ENCODE measurements at regions not wholly inside any gene's neighbourhood (a gene's known extent, or its start where the extent isn't known, plus 50 kb on each side); places are given as distances from the start of the nearest gene placed in this dataset.
A peak's percentile ranks its signal among the peaks of the same experiment; 100 is the strongest.

- TF ChIP-seq POLR2A (IDR thresholded peaks at IDR 0.05) (no peak), EP300 (IDR thresholded peaks at IDR 0.05) (no peak), POLR2AphosphoS5 (IDR thresholded peaks at IDR 0.05) (peak in 1 of 2 donors; percentile 47), CTCF (IDR thresholded peaks at IDR 0.05) (peak; percentile 51 to 80 (median 74))
- ATAC-seq (ENCODE audit: low FRiP score in 2 of 2) (peak; percentile 87 to 93), DNase-seq (peak in 1 of 2 donors; percentile 86)
- H3K27ac ChIP-seq = peak overlapping the region in 1 of 4 donors; percentile 0
- H3K27me3 ChIP-seq = no peaks in the 10 kb centered on the region
- H3K4me3 ChIP-seq = no peak overlapping the region
- no peaks in the 10 kb centered on the region for H3K36me3 ChIP-seq
- H3K4me1 ChIP-seq = peaks cover 3 to 21% (median 12%) of the 10 kb centered on the region in 4 donors
- no peaks in the 10 kb centered on the region for H3K9me3 ChIP-seq
- WGBS, 2 donors = 9 to 12% methylated on average over 10 of the region's 10 CpGs
Observed at GRCh38 chr4:128454281-128454871, 166.8 kb upstream of the PGRMC2 start.

- Histone ChIP-seq H3K27ac (peak overlapping the region in 1 of 4 donors; percentile 12), H3K4me1 (peaks cover 3 to 21% (median 12%) of the 10 kb centered on the region in 4 donors), H3K27me3 (no peaks in the 10 kb centered on the region), H3K36me3 (no peaks in the 10 kb centered on the region), H3K4me3 (no peak overlapping the region), H3K9me3 (no peaks in the 10 kb centered on the region)
- 31 to 64% methylated on average over 3 of the region's 3 CpGs for WGBS, 2 donors
- no peak for DNase-seq
- no peak for ATAC-seq (ENCODE audit: low FRiP score in 2 of 2)
- no peak for TF ChIP-seq POLR2AphosphoS5 (IDR thresholded peaks at IDR 0.05)
Observed at GRCh38 chr4:128452415-128452814, 164.8 kb upstream of the PGRMC2 start.

- H3K36me3 ChIP-seq = no peaks in the 10 kb centered on the region
- no peaks in the 10 kb centered on the region for H3K27me3 ChIP-seq
- ATAC-seq (ENCODE audit: low FRiP score in 2 of 2) = no peak
- H3K9me3 ChIP-seq = no peaks in the 10 kb centered on the region
- 87 to 93% methylated on average over 7 of the region's 7 CpGs for WGBS, 2 donors
- no peak for DNase-seq
- no peak overlapping the region for H3K27ac ChIP-seq
- H3K4me1 ChIP-seq = peaks cover 3 to 21% (median 12%) of the 10 kb centered on the region in 4 donors
- no peak overlapping the region for H3K4me3 ChIP-seq
- TF ChIP-seq POLR2AphosphoS5 (IDR thresholded peaks at IDR 0.05) (no peak), CTCF (IDR thresholded peaks at IDR 0.05) (no peak), EP300 (IDR thresholded peaks at IDR 0.05) (no peak), POLR2A (IDR thresholded peaks at IDR 0.05) (no peak)
Observed at GRCh38 chr4:128451270-128451905, 163.8 kb upstream of the PGRMC2 start.

GRCh38 chr4:128450326-128451120 is 162.9 kb upstream of the PGRMC2 start:
- H3K4me3 ChIP-seq = no peak overlapping the region
- no peak overlapping the region for H3K27ac ChIP-seq
- DNase-seq (no peak), ATAC-seq (ENCODE audit: low FRiP score in 2 of 2) (no peak)
- peaks cover 3 to 21% (median 12%) of the 10 kb centered on the region in 4 donors for H3K4me1 ChIP-seq
- no peaks in the 10 kb centered on the region for H3K27me3 ChIP-seq
- no peaks in the 10 kb centered on the region for H3K36me3 ChIP-seq
- TF ChIP-seq POLR2A (IDR thresholded peaks at IDR 0.05) = no peak
- TF ChIP-seq CTCF (IDR thresholded peaks at IDR 0.05) = no peak
- no peak for TF ChIP-seq POLR2AphosphoS5 (IDR thresholded peaks at IDR 0.05)
- no peak for TF ChIP-seq EP300 (IDR thresholded peaks at IDR 0.05)
- WGBS, 2 donors = 65 to 69% methylated on average over 5 of the region's 5 CpGs
- H3K9me3 ChIP-seq = no peaks in the 10 kb centered on the region

GRCh38 chr4:128449251-128449650 is 161.6 kb upstream of the PGRMC2 start:
- H3K27ac ChIP-seq = no peak overlapping the region
- WGBS, 2 donors = 68 to 92% methylated on average over 1 of the region's 1 CpG
- H3K4me1 ChIP-seq = peaks cover 0 to 10% (median 5%) of the 10 kb centered on the region in 4 donors
- H3K36me3 ChIP-seq = no peaks in the 10 kb centered on the region
- H3K27me3 ChIP-seq = no peaks in the 10 kb centered on the region
- peaks cover 0 to 7% (median 3%) of the 10 kb centered on the region in 4 donors for H3K9me3 ChIP-seq
- no peak for ATAC-seq (ENCODE audit: low FRiP score in 2 of 2)
- TF ChIP-seq EP300 (IDR thresholded peaks at IDR 0.05) = no peak
- TF ChIP-seq POLR2AphosphoS5 (IDR thresholded peaks at IDR 0.05) = no peak
- TF ChIP-seq POLR2A (IDR thresholded peaks at IDR 0.05) = no peak
- no peak for DNase-seq
- H3K4me3 ChIP-seq = no peak overlapping the region

All from upper lobe of left lung (tissue), 6 donors.